NCI-H2029 (cell line): ENCODE measurements at regions not wholly inside any gene's neighbourhood (a gene's known extent, or its start where the extent isn't known, plus 50 kb on each side); places are given as distances from the start of the nearest gene placed in this dataset.

Experiments used
- DNase-seq: peaks from one replicate; lab custom pipeline; 2025; lab: John Stamatoyannopoulos, UW

GRCh38 chr3:6770397-6770690, 90.6 kb upstream of the GRM7 start:
- no peak for DNase-seq

GRCh38 chr3:6771171-6771570, 89.7 kb upstream of the GRM7 start:
- no peak for DNase-seq

- no peak for DNase-seq
These were observed 81.8 kb upstream of the GRM7 start for GRCh38 chr3:6779140-6779539.

GRCh38 chr3:6781092-6781491, 79.8 kb upstream of the GRM7 start:
- DNase-seq, result peak; percentile 20

GRCh38 chr3:6785726-6786125, 75.2 kb upstream of the GRM7 start:
- no peak for DNase-seq

DNA sequence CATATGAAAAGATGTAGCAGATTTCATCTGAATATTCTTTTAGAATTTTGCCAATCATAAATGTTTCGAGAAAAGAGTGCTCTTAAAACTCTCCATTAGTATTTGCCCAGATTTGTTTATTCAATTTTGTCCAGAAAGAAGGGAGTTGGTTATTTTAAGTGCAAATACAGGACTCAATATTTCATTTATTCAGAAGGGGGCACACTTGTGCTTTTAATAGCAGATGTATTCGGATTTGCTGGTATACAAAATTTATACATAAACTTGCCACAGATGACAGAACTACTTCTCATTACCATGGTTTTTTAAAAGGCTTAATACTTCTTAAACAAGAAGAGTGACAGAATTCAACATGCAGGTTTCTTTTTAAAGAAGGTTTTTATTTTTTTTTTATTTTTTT, 69.8 kb upstream of the GRM7 start:
- DNase-seq, result no peak

DNA sequence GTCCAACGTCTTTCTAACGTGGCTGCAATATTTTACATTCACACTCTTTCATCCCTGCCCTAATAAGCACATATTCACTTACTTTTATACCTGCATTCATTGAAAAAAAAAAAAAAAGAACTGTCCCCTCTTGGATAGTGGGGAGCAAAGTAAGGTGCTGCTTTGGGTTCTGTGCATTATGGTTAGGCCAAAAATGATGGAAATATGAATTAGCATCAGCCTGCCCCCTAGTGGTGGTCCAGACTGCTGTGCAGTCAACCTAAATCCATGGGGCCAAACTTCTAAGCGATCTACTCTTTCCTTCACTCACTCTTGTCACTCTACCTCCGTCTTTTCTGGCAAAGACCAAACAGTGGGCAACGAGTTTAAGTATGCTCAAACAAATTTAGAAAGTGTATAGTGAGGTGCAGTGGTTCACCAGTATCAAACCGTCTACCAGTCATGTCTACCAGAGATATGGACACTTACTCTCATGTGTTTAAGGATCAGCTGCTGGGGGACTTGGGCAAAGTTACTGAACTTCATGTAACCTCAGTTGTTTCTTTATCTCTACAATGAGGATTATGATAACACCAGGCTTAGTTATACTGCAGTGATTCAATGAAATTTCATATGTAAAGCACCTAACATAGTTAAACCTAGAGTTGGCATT, 61.5 kb upstream of the GRM7 start:
- DNase-seq, result peak; percentile 11

DNA sequence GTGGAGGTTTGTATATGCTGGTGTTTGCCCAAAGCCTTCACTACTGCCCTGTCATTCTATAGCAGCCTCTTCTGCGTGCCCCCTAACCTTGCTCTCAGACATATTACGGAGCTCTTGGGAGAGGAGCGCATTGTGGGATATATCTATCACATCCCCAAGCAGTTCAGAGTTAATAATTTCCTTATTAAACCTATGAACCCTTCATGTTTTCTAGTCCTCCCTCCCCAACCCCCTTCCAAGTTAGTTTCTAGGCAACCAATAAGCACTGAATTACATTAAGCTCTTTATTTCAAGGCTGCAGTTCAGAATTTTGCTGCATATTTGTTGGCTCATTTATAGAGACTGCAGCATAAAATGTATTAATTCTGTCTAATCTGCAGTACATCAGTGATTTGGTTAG, 57.3 kb upstream of the GRM7 start:
- DNase-seq, result no peak

GRCh38 chr3:6805236-6805635, 55.7 kb upstream of the GRM7 start:
- no peak for DNase-seq

DNA sequence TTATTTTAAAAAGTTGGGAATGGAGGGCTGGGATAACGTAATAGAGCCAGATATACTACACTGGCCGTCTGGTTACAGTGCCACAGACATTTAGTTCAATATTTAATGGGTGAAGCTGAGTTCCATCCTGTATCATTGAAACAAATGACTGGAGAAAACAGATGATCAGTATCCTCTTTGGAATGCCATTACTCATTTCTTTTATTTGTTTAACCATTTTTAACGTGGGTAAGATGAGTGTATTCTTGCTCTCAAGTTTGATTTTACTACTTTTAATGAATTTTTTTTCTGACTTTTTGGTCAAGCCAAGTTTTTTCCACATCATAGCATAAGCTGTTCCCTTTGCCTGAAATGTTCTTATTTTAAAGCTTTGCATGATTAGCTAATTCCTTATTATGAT, 53.9 kb upstream of the GRM7 start:
- DNase-seq, result no peak

GRCh38 chr3:6807967-6808588, 52.8 kb upstream of the GRM7 start:
- DNase-seq, result no peak

DNA sequence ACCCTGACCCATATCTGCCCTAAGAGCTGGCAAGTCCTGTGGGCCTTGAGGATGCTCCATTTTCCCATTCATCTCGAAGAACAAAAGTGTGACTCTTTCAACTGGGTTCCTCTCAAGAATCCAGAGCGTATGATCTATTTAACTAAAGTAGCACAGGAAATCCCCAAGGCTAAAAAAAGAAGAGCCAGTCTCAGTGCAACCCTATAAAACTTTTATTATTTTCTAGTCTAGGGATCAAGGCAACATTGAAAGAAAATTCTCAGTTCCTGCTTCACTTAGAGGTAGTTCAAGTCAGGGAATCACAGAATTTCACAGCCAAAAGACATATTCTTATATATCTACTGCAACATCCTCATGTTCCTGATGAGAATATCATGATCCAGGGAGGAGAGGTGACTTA, 51.6 kb upstream of the GRM7 start:
- no peak for DNase-seq
